SH-SY5Y (cell line): ENCODE measurements at regions not wholly inside any gene's neighbourhood (a gene's known extent, or its start where the extent isn't known, plus 50 kb on each side); places are given as distances from the start of the nearest gene placed in this dataset.

Experiments used
- GATA2 ChIP-seq: IDR thresholded peaks from 2 replicates; pipeline ENCODE4 v1.6.1; 2011; ENCODE audit warnings: mild to moderate bottlenecking, low read depth, low read length
- GATA3 ChIP-seq: IDR thresholded peaks from 2 replicates; pipeline ENCODE4 v1.6.1; 2011; ENCODE audit warnings: low read depth, mild to moderate bottlenecking, low read length, moderate library complexity

GRCh38 chr2:64328756-64329155, 125.2 kb upstream of the LGALSL start:
- TF ChIP-seq GATA2 (no peak), GATA3 (no peak)
